Lower leg skin (tissue), 4 donors: ENCODE measurements at regions not wholly inside any gene's neighbourhood (a gene's known extent, or its start where the extent isn't known, plus 50 kb on each side); places are given as distances from the start of the nearest gene placed in this dataset.

Source experiments
- DNase-seq, 2 donors: peaks; one replicate each; pipeline ENCODE4 v3.0.0-alpha.2; 2019; ENCODE audit warnings: low spot score in 2 of 2
- H3K4me3 ChIP-seq: fragments of 200-600 bp; sonication (generic); 2 replicates; pipeline ENCODE4 v1.5.1; 2017; ENCODE audit warnings: mild to moderate bottlenecking, low read depth; ENCODE audit not compliant: poor library complexity, severe bottlenecking
- POLR2A ChIP-seq, 2 donors: fragments of 450-650 bp; IDR thresholded peaks; one replicate each; pipeline ENCODE4 v1.6.1; 2016 to 2017; ENCODE audit warnings: antibody characterized with exemption in 2 of 2, mild to moderate bottlenecking in 1 of 2, moderate library complexity in 1 of 2
- WGBS, 2 donors: methylation state at CpG; one replicate each; pipeline ENCODE4 v1.1.5; 2018; 5-methylcytosine and 5-hydroxymethylcytosine counted together
- intact Hi-C: fragments of 100-400 bp; cut with DNase I; formaldehyde crosslinking; loops from one replicate; pipeline ENCODE4 v1.15.0; 2023; ENCODE audit warnings: low total_unique reads
- TF ChIP-seq, protein P1 (sequence below), 3 donors: fragments of 450-650 bp; IDR thresholded peaks; one replicate each; pipeline ENCODE4 v1.5.1; 2016; ENCODE audit warnings: antibody characterized with exemption in 3 of 3, mild to moderate bottlenecking in 3 of 3, moderate library complexity in 2 of 3

GRCh38 chr12:46456356-46457334 is 84.1 kb upstream of the SLC38A2 start:
- no peak overlapping the region for H3K4me3 ChIP-seq
- DNase-seq: no peak
- 72 to 76% methylated on average over 5 of the region's 5 CpGs for WGBS, 2 donors
- intact Hi-C loops: no loop called here
- TF ChIP-seq, protein P1, sequence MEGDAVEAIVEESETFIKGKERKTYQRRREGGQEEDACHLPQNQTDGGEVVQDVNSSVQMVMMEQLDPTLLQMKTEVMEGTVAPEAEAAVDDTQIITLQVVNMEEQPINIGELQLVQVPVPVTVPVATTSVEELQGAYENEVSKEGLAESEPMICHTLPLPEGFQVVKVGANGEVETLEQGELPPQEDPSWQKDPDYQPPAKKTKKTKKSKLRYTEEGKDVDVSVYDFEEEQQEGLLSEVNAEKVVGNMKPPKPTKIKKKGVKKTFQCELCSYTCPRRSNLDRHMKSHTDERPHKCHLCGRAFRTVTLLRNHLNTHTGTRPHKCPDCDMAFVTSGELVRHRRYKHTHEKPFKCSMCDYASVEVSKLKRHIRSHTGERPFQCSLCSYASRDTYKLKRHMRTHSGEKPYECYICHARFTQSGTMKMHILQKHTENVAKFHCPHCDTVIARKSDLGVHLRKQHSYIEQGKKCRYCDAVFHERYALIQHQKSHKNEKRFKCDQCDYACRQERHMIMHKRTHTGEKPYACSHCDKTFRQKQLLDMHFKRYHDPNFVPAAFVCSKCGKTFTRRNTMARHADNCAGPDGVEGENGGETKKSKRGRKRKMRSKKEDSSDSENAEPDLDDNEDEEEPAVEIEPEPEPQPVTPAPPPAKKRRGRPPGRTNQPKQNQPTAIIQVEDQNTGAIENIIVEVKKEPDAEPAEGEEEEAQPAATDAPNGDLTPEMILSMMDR (IDR thresholded peaks at IDR 0.05): no peak
- no peak for TF ChIP-seq POLR2A (IDR thresholded peaks at IDR 0.05)

GRCh38 chr12:46455648-46456352 is 83.2 kb upstream of the SLC38A2 start:
- intact Hi-C loops: no loop called here
- DNase-seq: no peak
- H3K4me3 ChIP-seq: no peak overlapping the region
- TF ChIP-seq, protein P1 (IDR thresholded peaks at IDR 0.05): no peak
- no peak for TF ChIP-seq POLR2A (IDR thresholded peaks at IDR 0.05)
- 57 to 62% methylated on average over 1 of the region's 1 CpG for WGBS, 2 donors

DNA sequence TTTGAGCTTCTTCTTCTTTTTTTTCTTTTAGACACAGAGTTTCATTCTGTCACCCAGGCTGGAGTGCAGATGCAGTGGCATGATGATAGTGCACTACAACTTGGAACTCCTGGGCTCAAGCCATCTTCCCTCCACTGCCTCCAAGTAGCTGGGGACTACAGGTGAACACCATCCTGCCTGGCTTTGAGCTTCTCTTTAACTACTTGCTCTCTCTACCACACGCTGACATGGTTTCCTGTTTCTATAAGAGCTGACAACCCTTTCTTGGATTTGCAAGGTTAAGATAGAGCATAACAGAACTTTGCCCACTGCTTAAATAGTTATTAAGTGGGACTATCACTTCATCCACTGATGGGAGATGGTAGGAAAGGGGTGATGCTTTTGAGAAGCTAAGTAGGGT is 82.4 kb upstream of the SLC38A2 start:
- WGBS, 2 donors: 88% methylated on average over 1 of the region's 1 CpG
- TF ChIP-seq, protein P1 (IDR thresholded peaks at IDR 0.05): no peak
- TF ChIP-seq POLR2A (IDR thresholded peaks at IDR 0.05): no peak
- DNase-seq: no peak
- intact Hi-C loops: no loop called here
- H3K4me3 ChIP-seq: no peak overlapping the region

DNA sequence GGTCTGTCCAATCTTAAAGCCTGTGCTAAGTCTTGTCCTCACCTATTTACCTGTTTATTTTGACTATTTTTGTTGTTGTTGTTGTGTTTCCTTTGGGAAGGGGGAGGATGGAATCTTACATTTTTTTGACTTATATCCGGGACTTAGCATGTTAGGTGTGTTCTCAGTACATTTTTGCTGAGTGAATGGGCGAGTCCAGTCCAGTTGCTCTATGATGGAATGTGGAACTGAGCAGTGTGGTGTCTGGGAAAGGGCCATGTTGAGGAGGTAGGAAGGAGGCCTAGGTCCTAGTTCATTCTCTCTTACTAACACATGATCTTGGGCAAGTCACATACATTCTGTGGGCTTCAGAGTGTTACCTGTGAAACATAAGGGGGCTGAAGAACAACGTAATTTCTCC is 80.9 kb upstream of the SLC38A2 start:
- WGBS, 2 donors: 69 to 72% methylated on average over 3 of the region's 3 CpGs
- intact Hi-C loops: no loop called here
- DNase-seq: no peak
- H3K4me3 ChIP-seq: no peak overlapping the region
- TF ChIP-seq, protein P1 (IDR thresholded peaks at IDR 0.05): no peak
- TF ChIP-seq POLR2A (IDR thresholded peaks at IDR 0.05): no peak

DNA sequence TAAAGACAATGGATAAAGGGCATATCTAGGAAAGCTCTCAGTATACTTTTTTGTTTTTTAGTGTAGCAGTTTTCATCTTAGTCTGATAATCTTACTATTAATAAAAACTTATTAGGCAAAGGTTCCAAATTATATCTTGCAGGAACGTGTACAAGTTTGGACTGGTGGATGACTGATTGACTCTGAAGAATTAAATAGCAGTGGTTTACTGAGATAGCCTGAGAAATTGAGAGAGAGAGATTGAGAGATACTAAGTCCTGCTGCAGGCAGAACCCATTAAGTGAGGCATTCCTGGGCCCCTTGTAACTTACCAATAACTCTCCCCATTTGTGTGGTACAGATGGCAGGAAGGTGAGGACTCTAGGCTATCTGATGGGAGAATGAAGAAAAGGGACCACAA is 80.2 kb upstream of the SLC38A2 start:
- intact Hi-C loops: no loop called here
- no peak for TF ChIP-seq POLR2A (IDR thresholded peaks at IDR 0.05)
- TF ChIP-seq, protein P1 (IDR thresholded peaks at IDR 0.05): no peak
- DNase-seq: no peak
- WGBS, 2 donors: 43 to 52% methylated on average over 1 of the region's 1 CpG
- H3K4me3 ChIP-seq: no peak overlapping the region
